ENCODE measurements at regions not wholly inside any gene's neighbourhood (a gene's known extent, or its start where the extent isn't known, plus 50 kb on each side); places are given as distances from the start of the nearest gene placed in this dataset.

DNA sequence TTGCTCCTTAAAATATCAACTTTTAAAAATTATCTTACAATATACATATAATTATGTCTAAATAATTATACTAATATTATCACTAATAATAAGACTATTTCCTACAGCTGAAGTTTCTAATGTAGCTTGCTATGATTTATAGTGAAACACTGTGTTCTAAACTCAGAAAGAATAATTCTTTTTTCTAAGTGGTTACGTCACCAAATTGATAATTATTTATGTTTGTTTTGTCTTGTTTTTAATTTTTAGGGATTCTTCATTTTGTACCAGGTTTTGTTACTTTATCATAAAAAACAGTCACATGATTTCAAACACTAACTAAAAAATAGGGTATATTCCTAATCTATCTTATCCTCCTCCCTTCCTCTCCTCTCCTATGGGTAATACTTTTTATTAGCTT is 662.1 kb downstream of the FRK start:
- TF ChIP-seq, protein P1, sequence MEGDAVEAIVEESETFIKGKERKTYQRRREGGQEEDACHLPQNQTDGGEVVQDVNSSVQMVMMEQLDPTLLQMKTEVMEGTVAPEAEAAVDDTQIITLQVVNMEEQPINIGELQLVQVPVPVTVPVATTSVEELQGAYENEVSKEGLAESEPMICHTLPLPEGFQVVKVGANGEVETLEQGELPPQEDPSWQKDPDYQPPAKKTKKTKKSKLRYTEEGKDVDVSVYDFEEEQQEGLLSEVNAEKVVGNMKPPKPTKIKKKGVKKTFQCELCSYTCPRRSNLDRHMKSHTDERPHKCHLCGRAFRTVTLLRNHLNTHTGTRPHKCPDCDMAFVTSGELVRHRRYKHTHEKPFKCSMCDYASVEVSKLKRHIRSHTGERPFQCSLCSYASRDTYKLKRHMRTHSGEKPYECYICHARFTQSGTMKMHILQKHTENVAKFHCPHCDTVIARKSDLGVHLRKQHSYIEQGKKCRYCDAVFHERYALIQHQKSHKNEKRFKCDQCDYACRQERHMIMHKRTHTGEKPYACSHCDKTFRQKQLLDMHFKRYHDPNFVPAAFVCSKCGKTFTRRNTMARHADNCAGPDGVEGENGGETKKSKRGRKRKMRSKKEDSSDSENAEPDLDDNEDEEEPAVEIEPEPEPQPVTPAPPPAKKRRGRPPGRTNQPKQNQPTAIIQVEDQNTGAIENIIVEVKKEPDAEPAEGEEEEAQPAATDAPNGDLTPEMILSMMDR (IDR thresholded peaks at IDR 0.05; ENCODE audit: low read depth, low read length) = no peak
- no peak for TF ChIP-seq POLR2A (IDR thresholded peaks at IDR 0.05; ENCODE audit: extremely low read depth, insufficient read length)

Data from NB4 (cell line).